ENCODE measurements at regions not wholly inside any gene's neighbourhood (a gene's known extent, or its start where the extent isn't known, plus 50 kb on each side); places are given as distances from the start of the nearest gene placed in this dataset.

DNA sequence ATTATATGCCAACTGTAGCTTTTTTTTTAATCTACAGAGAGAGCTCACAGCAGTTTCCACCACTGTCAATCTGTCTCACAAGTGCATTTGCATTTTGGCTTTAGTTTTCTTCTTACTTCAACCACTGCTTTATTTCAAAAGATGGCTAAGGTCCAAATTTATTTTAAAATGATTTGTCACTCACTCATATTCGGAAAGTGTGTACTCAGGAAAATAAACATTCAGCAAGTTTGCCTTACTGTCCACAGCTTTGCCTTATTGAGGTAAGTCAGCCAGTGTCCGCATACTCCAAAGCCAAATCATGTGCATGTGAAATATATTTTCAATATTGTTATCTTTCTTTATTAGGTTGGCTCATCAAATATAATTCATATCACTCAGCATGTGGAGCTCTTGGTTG, 240.7 kb upstream of the ARHGEF26 start:
- no peaks in the 10 kb centered on the region for H3K36me3 Mint-ChIP-seq
- Histone ChIP-seq H3K4me1 (ENCODE audit: control insufficient read depth in 1 of 2, insufficient read depth in 2 of 2, low read length in 2 of 2) (no peaks in the 10 kb centered on the region), H3K79me2 (ENCODE audit: insufficient read depth, low read length) (no peaks in the 10 kb centered on the region)

DNA sequence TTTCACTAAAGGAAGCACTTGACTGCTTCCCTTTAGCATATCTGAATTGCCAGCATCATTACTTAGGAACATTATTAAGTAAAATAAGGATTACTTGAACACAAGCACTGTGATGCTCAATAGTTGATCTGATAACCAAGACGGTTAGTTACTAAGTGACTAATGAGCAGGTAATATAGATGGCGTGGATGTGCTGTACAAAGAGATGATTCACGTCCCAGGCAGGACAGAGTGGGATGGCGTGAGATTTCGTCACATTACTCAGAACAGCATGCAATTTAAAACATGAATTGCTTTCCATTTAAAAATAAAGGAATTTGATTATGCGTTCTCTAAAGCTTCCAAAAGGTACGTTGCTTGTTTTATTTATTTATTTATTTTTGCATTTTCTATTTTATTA, 240.0 kb upstream of the ARHGEF26 start:
- no peak overlapping the region for H3K4me3 Mint-ChIP-seq
- H3K4me1 ChIP-seq (ENCODE audit: control insufficient read depth in 1 of 2, insufficient read depth in 2 of 2, low read length in 2 of 2), result no peaks in the 10 kb centered on the region
- H3K27ac Mint-ChIP-seq, result no peak overlapping the region
- no peaks in the 10 kb centered on the region for H3K27me3 Mint-ChIP-seq (ENCODE audit: low read depth in 3 of 3)
- 67% methylated on average over 1 of the region's 7 CpGs for WGBS (ENCODE audit: insufficient coverage)
- H3K4me1 Mint-ChIP-seq, result no peaks in the 10 kb centered on the region
- H3K4me2 ChIP-seq (replicated peaks; ENCODE audit: extremely low read depth, low read length, poor library complexity, severe bottlenecking), result no peak overlapping the region
- no peaks in the 10 kb centered on the region for H3K79me2 ChIP-seq (ENCODE audit: insufficient read depth, low read length)
- H2AFZ ChIP-seq (ENCODE audit: insufficient read depth, low read depth, low read length, poor library complexity, severe bottlenecking), result no peak overlapping the region
- no peaks in the 10 kb centered on the region for H3K36me3 Mint-ChIP-seq
- H3K27me3 ChIP-seq (ENCODE audit: control insufficient read depth in 2 of 2, insufficient read depth in 2 of 2, low read length in 2 of 2), result no peaks in the 10 kb centered on the region
- H3K4me3 ChIP-seq (replicated peaks in 1 of 3; ENCODE audit: low read depth in 2 of 3, low read length in 3 of 3), result no peak overlapping the region
- no peaks in the 10 kb centered on the region for H3K9me3 ChIP-seq (replicated peaks in 1 of 2; ENCODE audit: control insufficient read depth in 1 of 2, insufficient read depth in 1 of 2, low read length in 2 of 2)
- H3K27ac ChIP-seq (ENCODE audit: low read depth in 1 of 2, low read length in 2 of 2), result no peak overlapping the region
- intact Hi-C loops (cut with micrococcal nuclease), result no loop called here
- TF ChIP-seq, protein P1, sequence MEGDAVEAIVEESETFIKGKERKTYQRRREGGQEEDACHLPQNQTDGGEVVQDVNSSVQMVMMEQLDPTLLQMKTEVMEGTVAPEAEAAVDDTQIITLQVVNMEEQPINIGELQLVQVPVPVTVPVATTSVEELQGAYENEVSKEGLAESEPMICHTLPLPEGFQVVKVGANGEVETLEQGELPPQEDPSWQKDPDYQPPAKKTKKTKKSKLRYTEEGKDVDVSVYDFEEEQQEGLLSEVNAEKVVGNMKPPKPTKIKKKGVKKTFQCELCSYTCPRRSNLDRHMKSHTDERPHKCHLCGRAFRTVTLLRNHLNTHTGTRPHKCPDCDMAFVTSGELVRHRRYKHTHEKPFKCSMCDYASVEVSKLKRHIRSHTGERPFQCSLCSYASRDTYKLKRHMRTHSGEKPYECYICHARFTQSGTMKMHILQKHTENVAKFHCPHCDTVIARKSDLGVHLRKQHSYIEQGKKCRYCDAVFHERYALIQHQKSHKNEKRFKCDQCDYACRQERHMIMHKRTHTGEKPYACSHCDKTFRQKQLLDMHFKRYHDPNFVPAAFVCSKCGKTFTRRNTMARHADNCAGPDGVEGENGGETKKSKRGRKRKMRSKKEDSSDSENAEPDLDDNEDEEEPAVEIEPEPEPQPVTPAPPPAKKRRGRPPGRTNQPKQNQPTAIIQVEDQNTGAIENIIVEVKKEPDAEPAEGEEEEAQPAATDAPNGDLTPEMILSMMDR (IDR thresholded peaks at IDR 0.05), result no peak
- H3K9me3 Mint-ChIP-seq, result peaks cover 0 to 3% (median 0%) of the 10 kb centered on the region in 7 donors
- no peaks in the 10 kb centered on the region for H3K36me3 ChIP-seq (replicated peaks in 1 of 2; ENCODE audit: control insufficient read depth in 1 of 2, insufficient read depth in 2 of 2, low read length in 2 of 2)
- no peaks in the 10 kb centered on the region for H4K20me1 ChIP-seq (ENCODE audit: insufficient read depth, low read length)
- no peak for DNase-seq
- H3K9ac ChIP-seq (ENCODE audit: insufficient read depth, low read length, poor library complexity, severe bottlenecking), result no peak overlapping the region

More for the DNA sequence above, 240.7 kb upstream of the ARHGEF26 start:
- no peaks in the 10 kb centered on the region for H3K27me3 ChIP-seq (ENCODE audit: control insufficient read depth in 2 of 2, insufficient read depth in 2 of 2, low read length in 2 of 2)
- Mint-ChIP-seq H3K27me3 (ENCODE audit: low read depth in 3 of 3) (no peaks in the 10 kb centered on the region), H3K27ac (no peak overlapping the region), H3K4me1 (no peaks in the 10 kb centered on the region), H3K9me3 (peaks cover 0 to 8% (median 0%) of the 10 kb centered on the region in 7 donors), H3K4me3 (no peak overlapping the region)
- no peak overlapping the region for H3K9ac ChIP-seq (ENCODE audit: insufficient read depth, low read length, poor library complexity, severe bottlenecking)
- no peak overlapping the region for H2AFZ ChIP-seq (ENCODE audit: insufficient read depth, low read depth, low read length, poor library complexity, severe bottlenecking)
- TF ChIP-seq, protein P1 (IDR thresholded peaks at IDR 0.05), result no peak
- no peak overlapping the region for H3K4me3 ChIP-seq (replicated peaks in 1 of 3; ENCODE audit: low read depth in 2 of 3, low read length in 3 of 3)
- H3K4me2 ChIP-seq (replicated peaks; ENCODE audit: extremely low read depth, low read length, poor library complexity, severe bottlenecking), result no peak overlapping the region
- no CpG with 5 or more reads among the region's 2 CpGs for WGBS (ENCODE audit: insufficient coverage)
- no peak for DNase-seq
- no peaks in the 10 kb centered on the region for H3K36me3 ChIP-seq (replicated peaks in 1 of 2; ENCODE audit: control insufficient read depth in 1 of 2, insufficient read depth in 2 of 2, low read length in 2 of 2)
- H4K20me1 ChIP-seq (ENCODE audit: insufficient read depth, low read length), result no peaks in the 10 kb centered on the region
- H3K9me3 ChIP-seq (replicated peaks in 1 of 2; ENCODE audit: control insufficient read depth in 1 of 2, insufficient read depth in 1 of 2, low read length in 2 of 2), result no peaks in the 10 kb centered on the region
- intact Hi-C loops (cut with micrococcal nuclease), result no loop called here
- H3K27ac ChIP-seq (ENCODE audit: low read depth in 1 of 2, low read length in 2 of 2), result no peak overlapping the region

Data from CD14-positive monocyte (primary cell).